ENCODE measurements at regions not wholly inside any gene's neighbourhood (a gene's known extent, or its start where the extent isn't known, plus 50 kb on each side); places are given as distances from the start of the nearest gene placed in this dataset.

- no peak for DNase-seq
These were observed 224.8 kb upstream of the GYPC start for GRCh38 chr2:126431136-126431535.

DNA sequence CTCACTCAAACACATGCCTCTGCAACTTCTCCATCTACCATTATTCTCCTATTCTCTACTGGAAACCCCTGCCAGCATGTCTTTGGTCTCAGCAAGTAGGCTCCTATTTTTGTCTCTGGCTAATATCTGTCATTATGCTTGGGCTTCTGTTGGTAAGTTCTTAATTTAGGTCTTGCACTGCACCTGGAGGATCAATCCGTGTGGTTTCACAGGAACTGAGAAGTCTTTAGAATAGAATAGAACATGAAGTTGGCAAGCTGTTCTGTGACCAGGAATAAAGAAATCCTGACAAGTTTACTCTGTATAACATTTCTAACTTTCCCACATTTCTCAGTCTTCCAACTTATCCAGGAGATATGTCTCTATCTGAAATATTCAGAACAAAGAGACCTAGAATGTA is 219.5 kb upstream of the GYPC start:
- DNase-seq: no peak

- no peak for DNase-seq
These were observed 218.9 kb upstream of the GYPC start for GRCh38 chr2:126437016-126437415.

DNA sequence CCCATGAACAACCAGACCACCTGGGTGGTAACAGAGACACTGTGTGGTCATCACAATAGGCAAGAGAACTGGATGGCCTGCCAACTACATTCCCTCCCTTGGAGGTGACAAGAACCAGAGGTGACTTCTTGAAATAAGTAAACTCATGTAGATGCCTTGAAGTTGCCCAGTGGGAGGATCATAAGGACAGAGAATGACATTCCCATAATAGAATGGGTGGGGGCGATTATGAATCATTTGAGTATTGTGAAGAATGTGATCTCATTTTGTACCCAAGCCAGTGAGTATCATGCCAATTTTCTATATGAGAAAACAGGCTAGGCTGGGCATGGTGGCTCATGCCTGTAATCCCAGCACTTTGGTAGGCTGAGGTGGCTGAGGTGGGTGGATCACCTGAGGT is 211.4 kb upstream of the GYPC start:
- no peak for DNase-seq

GRCh38 chr2:126446106-126446695 is 209.8 kb upstream of the GYPC start:
- DNase-seq: no peak

- DNase-seq: no peak
These were observed 207.3 kb upstream of the GYPC start for GRCh38 chr2:126448611-126449010.

- DNase-seq: no peak
These were observed 206.3 kb upstream of the GYPC start for GRCh38 chr2:126449677-126450076.

DNA sequence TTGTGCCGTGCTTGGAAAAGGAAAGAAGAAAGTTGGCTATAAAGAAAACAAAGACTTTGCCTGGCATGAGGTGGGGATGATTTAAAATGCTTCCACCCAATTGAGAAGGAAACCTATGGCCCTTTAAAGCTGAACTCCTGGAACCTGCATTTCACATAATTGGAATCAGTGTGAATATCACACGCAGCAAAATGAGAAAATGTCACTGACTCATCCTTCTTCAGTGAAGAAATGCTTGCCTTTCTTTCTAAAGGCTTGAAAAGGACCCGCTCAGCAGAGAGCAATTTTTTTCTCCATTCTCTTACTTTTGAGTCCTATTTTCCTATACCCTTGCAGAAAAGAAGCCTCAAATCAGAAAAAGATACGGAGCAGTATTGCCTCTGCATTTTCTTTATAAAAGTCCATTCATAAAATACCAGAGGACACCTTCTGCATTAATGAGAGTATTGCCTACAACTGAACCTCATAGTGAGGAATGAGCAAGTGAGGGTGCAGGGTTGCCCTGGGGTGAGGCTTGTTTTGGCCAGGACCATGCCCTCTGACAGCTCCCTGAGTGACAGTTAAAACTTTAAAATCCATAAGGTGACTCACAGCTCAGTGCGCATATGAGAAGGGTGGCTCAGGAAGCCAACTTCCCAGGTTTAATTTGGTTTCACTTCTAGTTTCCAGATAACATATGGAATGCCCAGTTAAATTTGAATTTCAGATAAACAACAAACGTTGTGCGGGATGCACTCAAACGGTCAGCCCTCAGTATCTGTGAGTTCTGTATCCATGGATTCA is 191.9 kb upstream of the GYPC start:
- DNase-seq: no peak

DNA sequence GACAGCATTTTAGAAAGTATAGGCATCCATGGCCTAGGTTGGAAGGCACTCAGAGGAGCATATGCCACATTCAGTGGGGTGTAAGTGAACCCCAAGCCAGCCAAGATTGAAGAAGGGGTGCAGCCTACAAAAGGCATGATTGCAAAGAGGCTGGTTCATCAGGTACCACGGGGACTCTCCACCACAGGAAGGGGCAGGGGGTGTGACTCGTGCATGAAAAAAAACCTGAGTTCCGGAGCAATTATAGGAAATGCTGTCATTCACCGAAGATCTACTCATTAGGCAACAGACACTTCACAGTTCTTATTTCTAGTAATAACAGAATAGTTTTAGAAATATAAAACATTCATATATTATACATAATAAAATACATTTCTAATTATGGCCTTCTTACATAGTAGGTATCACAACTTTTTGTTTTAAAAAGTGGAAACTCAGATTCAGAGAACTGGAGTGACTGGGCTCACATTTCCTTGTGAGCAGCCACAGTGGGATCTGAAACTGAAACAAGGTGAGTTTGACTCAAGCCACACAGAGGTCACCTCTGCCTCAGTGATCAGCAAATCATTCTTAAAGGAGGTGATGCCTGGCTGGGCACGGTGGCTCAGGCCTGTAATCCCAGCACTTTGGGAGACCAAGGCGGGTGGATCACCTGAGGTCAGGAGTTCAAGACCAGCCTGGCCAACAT is 188.4 kb upstream of the GYPC start:
- DNase-seq: no peak

DNA sequence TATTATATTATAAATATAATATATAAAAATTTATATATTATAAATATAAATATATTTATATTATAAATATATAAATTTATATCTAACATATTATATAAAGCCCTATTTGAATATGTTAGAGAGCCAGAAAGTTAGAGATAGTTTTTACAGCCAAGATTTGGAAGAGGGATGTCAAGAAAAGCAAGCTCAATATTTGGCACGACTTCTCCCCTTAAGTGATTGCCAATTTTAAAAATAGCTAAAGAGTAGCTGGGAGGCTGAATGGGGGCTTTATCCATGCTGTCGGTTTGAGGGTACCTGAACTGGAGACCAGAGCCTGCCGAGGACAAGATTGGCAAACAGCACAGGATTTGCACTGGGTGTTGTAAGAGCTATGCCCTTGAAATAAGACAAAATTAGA is 180.9 kb upstream of the GYPC start:
- no peak for DNase-seq

DNA sequence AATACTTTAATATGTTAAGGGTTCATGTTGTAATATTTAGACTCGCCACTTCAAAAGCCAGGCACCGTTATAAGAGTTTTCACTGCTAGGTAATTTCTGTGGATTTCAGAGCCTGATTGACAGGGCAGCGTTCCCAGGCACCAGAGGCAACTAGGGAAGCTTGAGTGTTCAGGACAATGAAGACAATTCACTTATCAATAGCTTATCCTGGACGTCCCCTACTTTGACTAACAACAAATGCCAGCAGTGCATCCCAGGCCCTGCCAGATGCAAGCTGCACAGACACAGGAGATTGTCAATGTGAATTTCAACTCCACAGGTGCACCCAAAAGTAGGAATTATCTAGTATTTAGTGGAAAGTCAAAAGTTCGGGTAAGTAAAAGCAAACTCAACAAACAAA is 179.3 kb upstream of the GYPC start:
- no peak for DNase-seq

DNA sequence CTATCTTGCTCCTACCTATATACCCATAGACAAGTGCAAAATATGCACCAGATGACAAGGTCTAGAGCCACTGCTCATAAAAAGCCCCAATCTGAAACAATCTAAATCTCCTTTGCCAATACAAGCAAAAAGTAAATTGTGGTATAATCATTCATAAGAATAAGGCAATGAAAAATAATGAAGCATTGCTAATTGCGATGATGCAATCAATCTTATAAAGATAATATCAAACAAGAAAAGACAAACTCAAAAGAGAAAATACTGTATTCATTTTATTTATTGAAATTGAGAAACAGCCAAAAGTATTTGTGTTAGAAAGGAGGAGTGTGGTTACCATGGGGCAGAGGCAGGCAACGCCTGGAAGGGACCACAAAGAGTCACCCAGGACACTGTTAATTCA is 175.9 kb upstream of the GYPC start:
- no peak for DNase-seq

- DNase-seq: no peak
These were observed 173.1 kb upstream of the GYPC start for GRCh38 chr2:126482582-126483464.

DNA sequence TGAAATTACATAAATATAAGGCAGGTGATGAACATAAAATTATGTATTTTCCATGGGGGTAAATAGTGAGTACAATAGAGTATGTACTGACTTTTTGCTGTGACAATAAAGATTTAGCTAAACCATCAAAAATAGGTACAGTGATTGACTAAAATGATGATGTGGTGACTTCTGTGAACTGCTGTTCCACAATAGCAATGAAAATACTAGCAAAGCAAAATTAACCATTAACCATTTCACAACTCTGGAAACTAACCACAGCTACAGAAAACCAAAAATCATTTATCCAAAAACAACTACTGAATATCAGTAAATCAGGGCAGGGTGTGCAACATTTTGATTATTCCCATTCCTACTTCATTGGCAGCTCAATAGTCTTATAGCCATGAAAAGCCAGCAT is 161.4 kb upstream of the GYPC start:
- DNase-seq: no peak

GRCh38 chr2:126495189-126495588 is 160.8 kb upstream of the GYPC start:
- DNase-seq: no peak

DNA sequence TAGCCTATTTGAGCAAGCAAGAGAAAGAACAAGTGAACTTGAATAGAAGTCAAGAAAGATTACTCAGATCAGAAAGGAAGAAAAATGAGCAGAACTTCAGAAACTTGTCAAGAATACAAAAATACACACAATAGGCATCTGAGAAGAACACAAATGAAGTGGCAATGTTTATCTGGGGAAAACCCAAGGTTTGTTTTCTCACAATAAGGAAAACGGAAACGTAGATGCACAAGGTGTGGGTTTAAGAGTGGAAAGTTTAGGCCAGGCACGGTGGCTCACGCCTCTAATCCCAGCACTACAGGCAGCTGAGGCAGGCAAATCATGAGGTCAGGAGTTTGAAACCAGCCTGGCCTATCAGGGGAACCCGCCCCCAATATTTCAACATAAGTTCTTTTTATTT is 159.5 kb upstream of the GYPC start:
- no peak for DNase-seq

GRCh38 chr2:126503476-126503875 is 152.5 kb upstream of the GYPC start:
- no peak for DNase-seq

DNA sequence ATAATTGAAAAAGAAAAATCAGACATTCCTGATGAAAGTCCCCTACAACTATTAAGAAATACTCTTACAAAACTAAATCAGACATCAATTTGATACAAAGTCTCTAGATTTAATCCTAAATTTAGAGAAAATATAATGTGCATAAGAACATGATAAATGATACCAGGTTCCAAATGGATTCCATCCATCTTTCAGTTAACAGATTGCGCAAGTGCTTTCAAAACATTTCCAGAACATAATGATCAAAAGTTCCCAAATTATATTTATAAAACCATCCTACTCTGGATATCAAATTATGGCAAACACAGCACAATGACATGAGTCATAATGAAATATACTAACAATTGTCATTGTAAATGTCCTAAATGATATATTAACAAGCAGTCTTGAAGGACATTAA is 151.0 kb upstream of the GYPC start:
- DNase-seq: no peak

- DNase-seq: no peak
These were observed 149.2 kb upstream of the GYPC start for GRCh38 chr2:126506786-126507185.

DNA sequence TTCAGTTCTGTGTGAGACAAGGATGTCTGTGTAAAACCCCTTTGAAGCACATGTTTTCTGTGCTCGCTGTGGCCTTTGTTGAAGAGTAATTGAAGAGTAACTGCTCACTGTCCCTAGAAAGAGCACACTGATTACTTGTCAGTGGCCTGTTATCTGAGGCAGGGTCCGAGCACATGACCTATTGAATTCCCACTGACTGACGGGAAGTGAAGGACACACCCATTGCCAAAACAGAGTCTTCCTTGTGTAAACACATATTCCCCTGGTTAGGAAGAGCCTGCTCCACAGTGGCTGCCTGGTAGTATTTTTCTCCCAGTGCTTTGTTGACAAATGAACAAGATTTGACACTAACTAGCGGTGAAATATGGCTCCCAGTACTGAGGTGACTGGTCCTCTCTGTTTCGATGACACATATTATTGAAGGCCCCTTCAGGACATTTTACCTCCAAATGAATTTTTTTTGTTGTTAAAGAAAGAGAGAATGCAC is 148.5 kb upstream of the GYPC start:
- no peak for DNase-seq

DNA sequence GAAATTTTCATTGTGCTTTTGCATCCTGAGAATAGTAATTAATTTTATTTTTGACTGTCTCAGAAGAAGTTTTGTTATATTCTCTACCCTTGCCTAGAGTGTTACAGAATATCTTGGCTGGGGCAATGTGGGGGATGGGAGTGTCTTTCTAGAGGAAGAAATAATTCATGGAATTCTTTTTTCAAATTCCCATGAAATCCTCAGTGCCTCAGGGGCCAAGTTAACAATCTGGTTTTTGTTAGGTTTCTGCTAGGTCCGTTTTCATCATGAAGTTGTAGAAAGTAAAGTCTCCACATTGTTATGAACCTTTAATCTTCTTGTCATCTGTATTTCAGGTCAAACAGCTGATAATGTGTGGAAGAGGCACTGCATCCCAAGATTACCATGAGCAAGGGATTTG is 145.6 kb upstream of the GYPC start:
- DNase-seq: no peak

DNA sequence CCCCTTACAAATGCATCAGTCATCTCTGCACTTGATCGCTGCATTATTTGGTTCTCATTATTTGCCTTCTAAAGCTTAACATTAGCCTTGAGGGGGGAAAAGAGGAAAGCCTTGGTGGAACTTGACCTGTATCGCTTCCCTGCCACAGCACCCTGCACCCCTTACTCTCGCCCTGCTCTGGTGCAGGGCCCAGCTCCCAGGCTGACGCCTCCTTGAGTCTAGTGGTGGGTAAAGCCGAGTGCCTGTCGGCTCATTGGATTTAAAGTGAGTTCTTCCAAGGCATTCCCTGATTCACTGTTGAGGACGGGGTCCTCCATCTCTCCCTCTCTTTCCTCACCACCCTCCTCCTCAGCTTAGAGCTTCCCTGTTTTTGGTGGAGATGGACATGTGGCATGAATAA is 145.0 kb upstream of the GYPC start:
- DNase-seq: no peak

- no peak for DNase-seq
These were observed 143.9 kb upstream of the GYPC start for GRCh38 chr2:126512026-126512425.
